Keratinocyte (primary cell): ENCODE measurements at regions not wholly inside any gene's neighbourhood (a gene's known extent, or its start where the extent isn't known, plus 50 kb on each side); places are given as distances from the start of the nearest gene placed in this dataset.

ENCODE experiments used
- CTCF ChIP-seq, 3 experiments: IDR thresholded peaks in 1 of 3; conservative IDR thresholded peaks in 1 of 3; optimal IDR thresholded peaks in 1 of 3; 2 replicates in 2 of 3; 3 replicates in 1 of 3; pipeline versions ENCODE3 to v1.5.1; 2011; ENCODE audit warnings: low read length in 3 of 3, mild to moderate bottlenecking in 3 of 3, moderate library complexity in 2 of 3, control low read depth in 1 of 3, inconsistent platforms in 1 of 3; ENCODE audit not compliant: insufficient read depth in 2 of 3; ENCODE audit errors: extremely low read depth in 1 of 3
- EZH2 ChIP-seq: IDR thresholded peaks from one replicate; pipeline ENCODE4 v1.6.1; 2012; ENCODE audit warnings: inconsistent platforms, mild to moderate bottlenecking, low read length, moderate library complexity

- TF ChIP-seq CTCF (optimal IDR thresholded peaks at IDR 0.05 in 1 of 3, IDR thresholded peaks at IDR 0.05 in 1 of 3, conservative IDR thresholded peaks at IDR 0.05 in 1 of 3; ENCODE audit: extremely low read depth in 1 of 3, insufficient read depth in 2 of 3, low read length in 3 of 3) (no peak), EZH2 (no peak)
Measured at GRCh38 chrX:22399437-22400192, 126.9 kb downstream of the CBLL2 start.
